ENCODE measurements at regions not wholly inside any gene's neighbourhood (a gene's known extent, or its start where the extent isn't known, plus 50 kb on each side); places are given as distances from the start of the nearest gene placed in this dataset.

DNA sequence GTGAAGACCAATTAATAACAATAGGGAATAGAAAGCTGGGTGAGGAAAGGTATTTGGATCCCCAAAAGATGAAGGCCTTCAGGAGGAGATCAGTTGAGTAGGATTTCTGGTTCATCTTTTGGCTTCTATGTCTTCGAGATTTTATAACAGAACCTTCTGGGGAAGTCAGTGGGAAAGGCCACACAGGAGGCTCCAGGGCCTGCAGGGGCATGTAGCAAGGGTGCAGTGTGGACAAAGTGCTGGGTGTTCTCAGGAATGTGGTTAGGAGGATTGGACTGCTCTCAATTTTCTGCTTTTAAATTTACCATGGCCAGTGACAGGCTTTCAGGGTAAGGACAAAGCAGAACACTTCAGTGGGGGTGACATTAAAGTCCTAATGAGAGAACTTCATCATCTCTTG is 378.0 kb downstream of the CCSER2 start:
- TF ChIP-seq CTCF (IDR thresholded peaks at IDR 0.05 in 4 of 5, conservative IDR thresholded peaks at IDR 0.05 in 1 of 5) (no peak), POLR2A (IDR thresholded peaks at IDR 0.05) (no peak)
